NCI-H187 treated with DMSO at 0.1 percent for 48 hours (cell line): ENCODE measurements at regions not wholly inside any gene's neighbourhood (a gene's known extent, or its start where the extent isn't known, plus 50 kb on each side); places are given as distances from the start of the nearest gene placed in this dataset.

Experiments
- DNase-seq: peaks from one replicate; lab custom pipeline; 2025; lab: John Stamatoyannopoulos, UW

DNA sequence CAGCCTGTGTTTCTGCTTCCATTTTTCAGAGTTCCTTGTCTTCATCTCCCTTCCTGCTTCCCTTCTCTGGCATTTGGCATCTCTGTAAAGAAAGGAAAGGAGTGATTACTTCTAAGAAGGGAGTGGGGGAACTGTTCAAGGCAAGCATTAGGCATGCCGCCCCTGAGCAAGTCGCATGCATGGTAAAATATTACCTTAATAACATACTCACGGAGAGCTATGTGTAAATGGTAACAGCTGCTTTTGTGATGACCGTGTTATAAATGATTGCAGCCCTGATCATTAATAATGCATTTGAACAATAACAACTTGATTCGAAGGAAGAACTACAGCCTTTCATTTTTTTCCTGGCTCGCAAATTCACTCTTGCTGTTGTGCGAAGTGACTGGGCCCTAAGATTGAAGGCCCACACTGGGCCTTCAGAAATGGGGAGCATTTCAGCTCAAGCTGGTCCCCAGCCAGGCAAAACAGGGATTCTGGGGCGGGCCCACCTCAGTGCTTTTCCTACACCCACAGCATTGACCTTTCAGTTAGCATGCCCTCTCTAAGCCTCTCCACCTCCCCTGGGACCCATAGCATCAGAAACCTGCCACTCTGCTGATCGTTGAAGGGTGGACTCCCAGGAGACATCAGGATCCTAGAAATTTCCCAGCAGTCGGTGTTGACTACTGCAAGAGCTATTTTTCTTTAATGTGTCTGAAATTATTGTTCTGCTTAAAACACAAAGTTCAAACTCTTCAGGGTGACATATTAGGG lies 263.0 kb upstream of the CADM1 start:
- DNase-seq, result no peak

DNA sequence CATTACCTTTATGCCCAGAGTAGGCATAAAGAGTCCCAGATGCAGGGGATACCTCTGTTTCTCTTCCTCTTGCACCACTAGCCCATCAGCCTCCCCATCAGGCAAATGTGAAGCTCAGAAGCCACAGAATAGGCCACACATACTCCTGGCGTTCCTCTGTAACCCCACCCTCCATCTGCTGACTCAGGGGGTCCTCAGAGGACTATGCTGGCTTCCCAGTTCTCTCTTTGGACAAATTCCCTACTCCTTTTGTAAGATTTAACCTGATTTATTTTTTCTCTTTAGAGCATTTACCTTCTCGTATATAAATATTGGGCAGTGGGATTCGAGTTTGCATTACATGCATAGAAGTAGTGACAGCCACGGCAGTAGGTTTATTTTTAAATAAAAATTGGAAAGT lies 262.3 kb upstream of the CADM1 start:
- no peak for DNase-seq

DNA sequence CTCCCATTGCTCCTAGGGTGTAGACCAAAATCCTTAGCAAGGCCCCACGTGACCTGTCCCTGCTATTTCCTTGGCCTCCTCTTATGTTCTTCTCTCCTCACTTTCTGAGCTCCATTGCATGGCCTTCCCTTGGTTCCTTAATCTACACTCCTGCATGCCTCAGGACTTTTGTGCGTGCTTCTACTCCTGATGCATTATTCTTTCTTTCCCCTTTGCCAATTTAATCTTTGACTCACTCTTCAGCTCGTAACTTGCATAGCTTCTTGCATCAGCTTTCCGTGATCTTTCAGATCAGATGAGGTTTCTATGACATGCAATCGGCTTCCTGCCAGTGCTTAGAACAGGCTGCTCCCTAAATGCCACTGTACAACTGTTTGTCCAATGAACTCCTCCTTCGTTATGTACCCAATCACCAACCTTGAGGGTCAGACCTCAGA lies 261.6 kb upstream of the CADM1 start:
- DNase-seq, result no peak

DNA sequence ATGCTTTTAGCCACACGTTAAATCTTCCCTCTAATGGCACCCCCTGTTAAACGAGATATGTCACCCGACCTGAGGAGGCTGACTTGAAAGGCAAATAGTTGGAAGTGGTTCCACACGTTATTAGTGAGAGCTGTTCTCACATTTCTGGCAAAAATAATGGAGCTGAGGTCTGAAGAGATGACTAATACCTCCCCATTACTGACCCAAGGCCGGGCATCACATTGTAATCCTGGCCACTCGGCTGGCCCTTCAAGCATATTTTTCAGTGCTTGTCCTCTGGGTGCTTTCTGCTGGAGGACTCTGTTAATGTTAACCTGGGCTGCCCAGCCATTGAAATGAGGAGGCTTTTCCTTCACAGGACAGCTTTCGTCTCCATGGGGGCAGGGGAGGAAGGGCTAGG lies 260.0 kb upstream of the CADM1 start:
- DNase-seq, result no peak

DNA sequence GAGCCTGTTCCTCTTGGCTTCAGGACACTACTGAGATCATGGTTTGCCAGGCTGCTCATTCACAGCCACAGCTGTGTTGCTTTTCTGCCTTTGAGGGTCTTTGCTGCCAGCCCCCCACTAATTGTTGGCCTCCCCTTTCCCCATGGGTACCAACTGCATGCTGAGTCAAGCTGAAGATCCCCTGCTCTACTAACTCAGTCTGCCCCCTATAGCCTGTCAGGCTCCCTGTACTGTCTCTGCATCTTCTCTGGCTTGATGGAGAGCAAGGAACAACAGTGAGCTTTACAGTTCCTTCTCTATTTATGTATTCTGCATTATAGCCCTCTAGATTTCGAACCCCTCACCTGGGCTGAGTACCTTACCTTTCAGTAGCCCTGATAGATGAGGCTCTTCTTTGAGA lies 257.6 kb upstream of the CADM1 start:
- no peak for DNase-seq

DNA sequence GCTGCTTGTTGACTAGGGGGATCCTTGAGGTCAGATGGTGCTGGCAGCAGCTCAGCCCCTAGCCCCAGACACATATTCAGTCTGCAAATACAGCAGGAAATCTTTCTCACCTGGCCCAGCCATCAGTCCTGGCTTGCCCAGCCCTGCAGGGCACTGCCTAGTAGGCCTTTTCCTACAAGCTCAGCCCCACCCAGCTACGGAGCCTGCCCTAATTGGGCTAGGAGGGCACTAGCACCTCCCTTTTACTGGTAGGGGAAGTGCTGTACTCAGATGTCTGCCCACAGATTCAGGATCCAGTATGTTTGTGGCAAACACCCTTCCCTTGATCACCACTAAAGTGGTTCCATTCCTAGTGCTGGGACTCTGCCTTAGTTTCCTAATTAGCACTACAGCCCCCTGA lies 257.1 kb upstream of the CADM1 start:
- no peak for DNase-seq

DNA sequence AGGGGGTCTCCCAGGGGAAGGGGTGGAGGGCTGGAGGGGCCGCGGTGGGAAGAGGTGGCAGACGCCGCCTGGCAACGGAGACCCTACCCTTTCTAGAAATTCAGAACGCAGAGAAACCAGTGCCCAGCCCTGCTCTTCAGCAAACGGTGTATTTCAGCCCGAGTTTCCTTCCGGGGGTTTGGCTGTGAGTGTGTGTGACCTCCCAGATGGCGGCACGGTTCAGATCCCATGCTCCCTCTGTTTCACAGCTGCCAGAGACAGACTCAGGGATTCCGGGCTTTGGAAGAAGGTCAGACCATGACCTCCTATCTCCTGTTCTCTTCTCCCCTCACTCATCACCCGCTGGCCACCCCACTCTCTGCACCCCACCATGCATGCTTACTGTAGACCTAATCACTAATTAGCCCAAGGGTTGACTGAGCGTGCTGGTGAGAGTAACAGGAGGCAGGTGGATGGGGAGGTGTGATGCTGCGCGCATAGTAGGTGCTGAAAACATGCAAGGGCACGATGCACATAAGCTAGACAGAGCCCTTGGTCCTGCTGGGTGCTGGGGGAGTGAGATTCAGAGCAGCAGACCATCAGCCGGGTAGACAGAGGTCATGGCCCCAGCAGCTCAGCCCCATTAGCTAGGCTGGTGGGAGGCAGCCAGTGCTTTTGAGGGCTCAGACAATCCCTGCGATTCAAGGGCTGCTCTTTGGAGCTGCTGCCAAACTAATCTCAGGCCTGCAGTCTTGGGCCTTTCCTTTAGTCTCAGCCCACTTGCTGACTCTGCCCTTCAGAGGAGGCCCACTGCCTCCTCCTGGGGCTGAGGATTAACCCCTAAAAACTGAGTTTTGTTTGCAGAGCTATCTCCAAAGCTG lies 256.5 kb upstream of the CADM1 start:
- no peak for DNase-seq

DNA sequence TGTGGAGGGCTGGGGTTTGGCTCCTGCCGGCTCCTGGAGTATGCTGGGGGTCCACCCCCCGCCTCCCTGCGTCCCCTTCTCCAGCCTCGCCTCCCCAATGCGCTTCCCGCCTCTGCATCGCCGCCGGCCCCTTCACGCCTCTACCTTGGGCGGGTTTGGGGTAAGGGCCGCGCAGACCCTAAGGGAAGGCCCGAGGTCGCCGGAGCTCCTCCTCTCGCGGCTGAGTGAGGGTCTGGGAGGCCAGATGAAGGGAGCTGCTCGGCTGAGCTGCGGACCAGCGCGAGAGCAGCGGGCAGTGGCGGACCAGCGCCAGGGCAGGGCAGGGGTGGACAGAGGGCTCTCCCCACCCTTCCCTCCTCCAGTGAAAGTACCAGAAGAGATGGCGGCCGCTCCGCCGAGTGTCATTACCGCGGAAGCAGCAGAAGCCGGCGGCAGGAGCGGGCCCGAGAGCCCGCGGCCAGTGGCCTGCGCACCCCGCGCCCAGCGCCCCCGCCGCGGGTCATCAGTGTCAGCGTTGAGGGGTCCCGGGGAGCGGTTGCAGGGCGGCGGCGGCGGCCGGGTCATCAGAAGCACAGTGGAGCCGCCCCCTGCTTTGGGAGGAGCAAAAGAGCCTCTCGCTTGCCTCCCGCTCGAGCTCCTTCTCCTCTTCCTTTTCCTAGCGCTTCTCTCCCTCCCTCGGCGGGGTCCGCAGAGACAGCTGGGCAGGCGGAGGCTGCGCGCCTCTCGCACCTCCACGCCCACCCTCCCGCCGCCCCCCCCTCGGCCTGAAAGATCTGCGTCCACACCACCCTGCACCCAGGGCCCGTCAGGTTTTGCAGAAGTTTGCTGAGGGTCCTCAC lies 255.6 kb upstream of the CADM1 start:
- DNase-seq, result no peak

DNA sequence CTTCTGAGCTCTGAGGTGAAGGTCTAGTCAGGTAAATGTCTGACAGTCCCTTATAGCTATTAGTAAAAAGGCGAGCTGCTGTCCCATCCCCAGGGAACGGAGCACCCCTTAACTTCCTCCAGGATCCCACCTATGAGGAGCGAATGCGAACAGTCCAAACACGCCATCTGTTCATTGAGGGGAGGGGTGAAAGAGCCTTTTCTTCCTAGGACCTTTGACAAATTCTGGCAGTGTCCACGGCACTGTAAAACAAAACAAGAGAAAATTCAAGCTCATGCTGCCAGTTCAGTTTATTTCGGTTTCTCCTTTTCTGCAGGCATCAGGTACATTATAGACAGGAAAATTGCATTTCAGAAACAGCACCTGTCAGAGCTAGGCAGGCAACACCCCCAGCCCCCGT lies 253.8 kb upstream of the CADM1 start:
- DNase-seq, result no peak

DNA sequence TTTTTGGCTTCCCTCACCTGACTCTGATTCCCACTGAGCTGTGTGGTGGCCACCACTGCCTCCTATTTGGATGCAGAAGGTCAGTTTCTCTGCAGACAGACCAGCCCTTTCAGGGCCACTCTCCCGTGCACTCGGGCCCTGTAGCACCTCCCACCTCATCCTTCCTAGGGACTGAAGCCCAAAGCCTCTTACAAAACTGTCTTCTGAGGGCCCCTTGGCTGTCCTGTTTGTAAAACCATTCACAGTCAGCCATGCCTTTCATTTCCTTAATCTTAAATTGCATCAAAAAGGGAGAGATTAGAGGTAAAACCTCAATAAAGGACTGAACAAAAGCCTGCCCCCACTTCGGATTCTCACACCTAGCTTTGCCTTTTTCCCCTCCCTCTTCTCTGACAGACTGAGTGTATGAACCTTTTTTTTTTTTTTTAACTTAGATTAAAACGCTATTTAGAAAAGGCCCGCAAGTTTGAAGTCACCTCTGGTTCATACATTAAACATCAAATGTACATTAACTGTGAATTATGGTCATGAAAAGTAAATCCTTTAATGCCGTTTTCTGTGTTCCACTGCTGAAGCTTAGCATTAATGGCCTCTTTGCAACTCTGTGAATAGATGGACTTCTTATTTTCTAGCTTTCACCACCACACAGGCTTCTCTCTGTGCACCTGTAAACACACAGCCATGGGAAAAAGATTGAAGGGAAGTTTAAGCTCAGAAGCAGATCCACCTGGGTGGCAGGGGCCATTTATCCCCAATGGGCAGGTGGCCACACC lies 247.2 kb upstream of the CADM1 start:
- no peak for DNase-seq

DNA sequence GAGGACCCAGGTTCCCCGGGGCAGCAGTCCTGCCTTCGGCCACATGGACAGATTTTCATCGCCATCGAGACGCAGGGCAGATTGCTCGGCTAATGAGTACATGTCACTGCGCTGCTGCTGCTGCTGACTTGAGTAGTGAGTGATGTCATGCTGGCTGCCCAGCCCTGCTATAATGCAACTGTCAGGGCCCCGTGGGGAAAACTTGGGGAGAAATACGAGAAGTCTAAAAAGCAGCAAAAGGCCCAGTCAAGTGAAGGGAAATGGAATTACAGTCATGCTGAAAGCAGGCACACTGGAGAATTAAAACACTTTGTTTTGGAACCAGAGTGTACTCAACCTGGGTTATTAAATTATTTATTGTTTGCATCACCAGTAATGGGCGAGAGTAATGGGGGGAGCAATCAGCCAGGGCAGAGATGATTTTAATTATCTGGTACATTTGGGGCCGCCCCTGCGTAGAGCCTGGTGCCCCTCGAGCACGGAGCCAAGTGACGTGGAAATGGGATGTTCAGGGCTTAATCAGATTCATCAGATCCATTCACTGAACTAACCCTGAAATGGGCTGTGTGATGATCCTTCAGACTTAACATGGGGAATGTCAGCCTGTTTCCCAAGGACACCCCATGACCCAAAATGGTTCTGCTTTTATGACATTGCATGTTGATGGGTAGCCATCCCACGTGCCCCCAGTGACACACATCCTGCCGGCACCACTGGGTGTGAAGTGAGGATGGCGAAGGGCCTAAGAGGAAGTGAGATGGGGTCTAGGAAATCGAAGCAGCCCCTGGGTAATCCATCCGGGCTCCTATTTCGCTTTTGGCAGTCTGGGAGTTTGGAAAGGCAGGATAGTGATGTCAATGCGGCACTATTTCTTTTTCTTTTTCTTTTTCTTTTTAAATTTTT lies 241.6 kb upstream of the CADM1 start:
- no peak for DNase-seq

DNA sequence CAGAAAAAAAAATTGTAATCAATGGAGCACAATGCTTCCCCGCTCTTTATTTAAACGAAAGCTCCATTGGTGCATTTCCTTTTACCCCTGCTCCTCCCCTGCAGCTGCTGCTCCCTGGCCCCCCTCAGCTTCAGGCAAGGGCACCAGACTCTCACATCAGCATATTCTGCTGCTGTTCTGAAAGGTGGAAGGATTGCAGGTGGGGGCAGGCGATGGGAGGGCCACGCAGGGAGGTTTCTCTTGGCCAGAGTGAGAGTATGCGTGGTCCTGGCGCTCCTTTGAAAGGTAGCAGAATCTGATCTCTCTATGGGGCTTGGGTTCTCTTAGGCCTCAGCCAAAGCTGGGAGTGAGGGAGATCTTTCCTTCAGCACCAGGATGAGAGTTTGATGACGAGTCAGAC lies 240.9 kb upstream of the CADM1 start:
- no peak for DNase-seq

DNA sequence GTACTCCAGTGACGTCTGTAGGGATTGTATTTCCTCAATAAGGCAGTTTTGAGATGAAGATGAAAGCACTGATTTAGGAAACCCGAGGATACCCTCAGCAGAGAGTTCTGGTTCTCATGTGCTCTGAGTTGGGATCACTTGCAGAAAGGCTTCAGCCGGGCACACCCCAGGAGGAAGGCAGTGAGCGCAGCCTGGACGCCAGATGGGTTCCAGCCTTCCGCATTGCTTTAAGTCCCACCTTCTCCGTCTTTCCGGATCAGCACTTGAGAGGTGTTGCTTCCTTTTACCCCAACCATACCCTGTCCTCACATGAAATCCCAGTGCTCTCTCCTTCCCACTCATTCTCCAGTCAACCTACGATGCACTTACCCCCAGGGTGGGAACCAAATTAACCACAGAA lies 239.5 kb upstream of the CADM1 start:
- DNase-seq, result no peak

DNA sequence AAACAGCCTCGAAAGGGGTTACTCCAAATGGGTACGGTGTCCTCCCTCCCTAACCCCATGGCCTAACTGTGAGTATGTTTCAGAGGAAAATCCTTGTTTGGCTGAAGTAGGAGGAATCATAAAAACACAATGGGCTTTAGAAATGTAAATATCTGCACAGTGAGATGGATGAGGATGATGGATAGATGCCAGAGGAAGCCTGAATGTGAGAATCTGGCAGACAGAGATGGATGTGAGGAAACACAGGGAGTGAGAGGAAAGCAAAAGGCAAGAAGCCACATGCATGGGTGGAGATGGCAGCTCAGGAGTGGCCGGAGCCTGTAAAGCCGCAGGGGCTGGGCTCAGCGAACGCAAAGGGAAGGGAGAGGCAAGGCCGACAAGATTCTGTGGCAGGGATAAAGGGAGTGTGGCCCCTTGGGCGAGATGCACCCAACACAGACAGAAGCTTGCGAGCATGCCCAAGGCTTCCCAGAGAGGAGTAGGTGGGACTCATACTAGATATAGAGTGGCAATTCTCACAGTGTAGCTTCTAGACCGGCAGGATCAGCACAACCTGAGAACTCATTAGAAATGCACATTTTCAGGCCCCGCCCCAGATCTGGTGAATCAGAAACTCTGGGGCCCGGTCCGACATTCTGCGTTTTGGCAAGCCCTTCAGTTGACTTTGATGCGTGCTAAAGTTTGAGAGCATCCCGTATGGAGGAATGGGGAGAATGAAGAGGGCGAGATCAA lies 237.3 kb upstream of the CADM1 start:
- DNase-seq, result no peak

DNA sequence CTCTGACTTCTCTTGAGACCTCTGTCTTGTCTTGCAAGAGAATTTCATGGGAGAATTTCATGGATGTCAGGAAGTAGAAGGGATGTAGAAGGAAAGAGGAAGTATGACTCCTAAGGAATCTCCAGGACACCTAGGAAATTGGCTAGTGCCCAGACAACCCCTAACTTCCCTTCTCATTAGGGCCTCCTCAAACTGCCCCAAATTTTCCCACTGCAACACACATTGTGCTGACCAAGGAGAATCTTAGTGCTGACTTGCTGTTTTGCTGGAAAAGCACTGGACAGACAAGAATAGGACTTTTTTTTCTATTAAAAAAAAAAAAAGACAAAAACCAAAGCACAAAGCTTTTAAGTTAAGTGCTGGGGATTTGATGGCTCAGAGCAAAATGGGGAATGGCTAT lies 236.1 kb upstream of the CADM1 start:
- DNase-seq, result no peak

DNA sequence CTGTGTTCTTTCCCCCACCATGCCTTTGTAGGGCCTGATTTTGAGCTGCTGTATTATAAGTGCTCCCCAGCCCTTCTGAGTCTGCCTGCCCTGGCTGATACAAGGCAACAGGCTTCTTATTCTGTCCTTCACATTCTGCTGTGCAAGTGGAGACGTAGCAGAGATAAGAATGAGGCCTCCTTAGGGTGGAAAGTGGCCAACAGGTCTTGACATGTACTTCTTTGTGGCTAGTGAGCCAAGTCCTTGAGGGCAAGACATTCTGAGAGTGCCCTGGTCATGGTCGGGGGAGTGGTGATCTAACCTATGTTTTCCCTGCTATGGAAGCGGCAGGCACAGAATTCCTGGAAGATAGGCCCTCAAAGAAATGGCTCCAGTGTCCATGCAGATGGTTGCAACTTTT lies 235.7 kb upstream of the CADM1 start:
- no peak for DNase-seq

DNA sequence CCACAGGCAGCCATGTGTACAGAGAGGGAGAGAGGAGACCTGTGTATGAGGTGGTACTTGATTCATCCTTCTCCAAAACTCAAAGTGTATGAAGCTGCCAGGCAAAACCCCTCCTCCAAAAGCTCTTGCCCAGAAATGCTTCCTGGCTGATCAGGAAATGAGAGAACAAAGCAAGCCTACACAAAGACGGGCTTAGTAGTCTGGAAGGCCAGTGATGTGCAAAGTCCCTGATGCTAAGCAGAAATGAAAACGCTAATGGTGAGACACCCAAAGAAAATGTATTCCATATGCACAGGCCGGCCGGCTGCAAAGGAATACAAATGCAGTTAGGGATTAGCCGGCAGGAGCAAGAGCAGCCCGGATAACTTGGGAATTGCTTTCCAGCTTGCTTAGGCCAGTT lies 234.9 kb upstream of the CADM1 start:
- no peak for DNase-seq

DNA sequence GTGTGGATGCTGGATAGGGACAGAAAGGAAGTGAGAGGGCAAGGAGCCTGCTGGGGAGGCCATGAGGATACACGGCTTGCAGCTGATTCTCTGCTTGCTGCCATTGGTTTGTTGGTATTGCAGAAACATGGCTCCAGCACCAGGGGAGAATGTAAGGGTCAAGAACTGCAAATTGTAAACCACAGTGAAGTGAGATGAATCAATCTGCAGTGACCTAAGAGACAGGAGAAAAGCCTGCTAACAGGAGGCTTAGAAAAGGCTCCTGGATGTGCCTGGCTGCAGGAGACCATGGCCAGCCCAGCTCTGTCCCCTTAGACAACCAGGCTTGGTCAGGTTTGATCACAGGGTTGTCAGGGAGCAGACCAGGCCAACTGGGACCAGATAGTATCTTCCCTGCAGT lies 233.7 kb upstream of the CADM1 start:
- no peak for DNase-seq

DNA sequence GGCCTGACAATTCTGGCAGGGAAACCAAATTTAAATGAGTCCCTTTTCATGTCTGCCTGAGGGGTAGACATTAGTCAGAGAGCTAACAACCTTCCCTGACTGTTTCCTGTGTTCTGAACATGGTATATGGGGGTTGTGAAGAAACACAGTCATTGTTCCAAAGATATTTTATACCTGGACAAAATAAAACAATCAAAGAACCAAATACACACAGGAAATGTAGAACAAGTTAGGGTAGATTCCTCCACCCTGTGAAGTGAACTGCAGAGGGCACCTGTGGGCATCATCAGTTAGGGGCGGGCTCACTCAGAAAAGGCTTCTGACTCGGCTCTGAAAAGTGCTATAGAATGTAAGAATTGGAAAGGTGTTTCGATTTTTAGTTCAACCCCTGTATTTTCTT lies 231.9 kb upstream of the CADM1 start:
- no peak for DNase-seq

DNA sequence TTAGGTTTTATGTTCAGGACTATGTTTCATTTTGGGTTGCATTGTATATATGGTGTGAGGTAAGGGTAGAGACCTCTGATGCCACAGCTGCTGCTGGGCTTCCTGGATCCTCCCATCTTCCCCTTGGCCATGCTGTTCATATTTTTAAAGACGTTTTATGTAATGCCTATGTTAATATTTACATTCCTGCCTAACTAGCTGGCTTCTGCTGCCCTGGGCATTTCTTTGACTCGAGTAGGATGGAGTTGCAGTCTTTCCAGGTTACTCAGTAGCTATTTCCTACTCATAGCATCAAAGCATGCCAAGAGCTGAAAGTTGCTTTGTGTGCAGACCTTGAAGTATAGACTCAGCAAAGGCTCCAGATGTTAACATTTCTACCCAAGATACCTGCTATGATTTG lies 220.5 kb upstream of the CADM1 start:
- no peak for DNase-seq
